GM21529 (cell line): ENCODE measurements at regions not wholly inside any gene's neighbourhood (a gene's known extent, or its start where the extent isn't known, plus 50 kb on each side); places are given as distances from the start of the nearest gene placed in this dataset.

ENCODE experiments used
- ATAC-seq: cut with Tn5 transposase; IDR thresholded peaks from one replicate; pipeline ENCODE4 v1.9.1; 2021; ENCODE audit not compliant: unreplicated experiment

- no peak for ATAC-seq
These were observed 499.0 kb upstream of the CHAC2 start for GRCh38 chr2:53268626-53269025.

- no peak for ATAC-seq
These were observed 499.5 kb upstream of the CHAC2 start for GRCh38 chr2:53268086-53268485.

GRCh38 chr2:53265544-53266299 is 501.9 kb upstream of the CHAC2 start:
- ATAC-seq, result no peak

- no peak for ATAC-seq
These were observed 507.0 kb upstream of the CHAC2 start for GRCh38 chr2:53260568-53260967.

- no peak for ATAC-seq
These were observed 508.1 kb upstream of the CHAC2 start for GRCh38 chr2:53259395-53260009.

GRCh38 chr2:53257287-53257686 is 510.3 kb upstream of the CHAC2 start:
- ATAC-seq, result no peak

- ATAC-seq, result no peak
These were observed 514.4 kb upstream of the CHAC2 start for GRCh38 chr2:53253244-53253643.

- ATAC-seq, result no peak
These were observed 515.5 kb upstream of the CHAC2 start for GRCh38 chr2:53252115-53252514.

GRCh38 chr2:53247956-53248735 is 519.5 kb upstream of the CHAC2 start:
- no peak for ATAC-seq

GRCh38 chr2:53243430-53243829 is 524.2 kb upstream of the CHAC2 start:
- no peak for ATAC-seq

GRCh38 chr2:53242090-53242489 is 525.5 kb upstream of the CHAC2 start:
- ATAC-seq, result no peak

- ATAC-seq, result no peak
These were observed 531.6 kb upstream of the CHAC2 start for GRCh38 chr2:53235836-53236582.

- ATAC-seq, result no peak
These were observed 533.1 kb upstream of the CHAC2 start for GRCh38 chr2:53234548-53234903.

GRCh38 chr2:53233759-53234547 is 533.7 kb upstream of the CHAC2 start:
- ATAC-seq, result no peak

GRCh38 chr2:53231908-53232307 is 535.7 kb upstream of the CHAC2 start:
- ATAC-seq, result no peak

GRCh38 chr2:53230691-53231090 is 536.9 kb upstream of the CHAC2 start:
- no peak for ATAC-seq

- ATAC-seq, result no peak
These were observed 540.1 kb upstream of the CHAC2 start for GRCh38 chr2:53227535-53227934.

- ATAC-seq, result no peak
These were observed 546.6 kb upstream of the CHAC2 start for GRCh38 chr2:53220969-53221368.

- ATAC-seq, result no peak
These were observed 550.4 kb upstream of the CHAC2 start for GRCh38 chr2:53217250-53217649.

- no peak for ATAC-seq
These were observed 550.8 kb upstream of the CHAC2 start for GRCh38 chr2:53216805-53217204.

- ATAC-seq, result no peak
These were observed 555.0 kb upstream of the CHAC2 start for GRCh38 chr2:53212576-53212975.
